GM12872 (cell line): ENCODE measurements at regions not wholly inside any gene's neighbourhood (a gene's known extent, or its start where the extent isn't known, plus 50 kb on each side); places are given as distances from the start of the nearest gene placed in this dataset.

Experiments
- CTCF ChIP-seq: IDR thresholded peaks from 3 replicates; pipeline ENCODE4 v1.5.1; 2011; ENCODE audit warnings: low read depth, mild to moderate bottlenecking, low read length, moderate library complexity; ENCODE audit not compliant: insufficient read depth

- no peak for TF ChIP-seq CTCF
Observed at GRCh38 chr16:55048745-55049144, 118.1 kb downstream of the IRX5 start.

DNA sequence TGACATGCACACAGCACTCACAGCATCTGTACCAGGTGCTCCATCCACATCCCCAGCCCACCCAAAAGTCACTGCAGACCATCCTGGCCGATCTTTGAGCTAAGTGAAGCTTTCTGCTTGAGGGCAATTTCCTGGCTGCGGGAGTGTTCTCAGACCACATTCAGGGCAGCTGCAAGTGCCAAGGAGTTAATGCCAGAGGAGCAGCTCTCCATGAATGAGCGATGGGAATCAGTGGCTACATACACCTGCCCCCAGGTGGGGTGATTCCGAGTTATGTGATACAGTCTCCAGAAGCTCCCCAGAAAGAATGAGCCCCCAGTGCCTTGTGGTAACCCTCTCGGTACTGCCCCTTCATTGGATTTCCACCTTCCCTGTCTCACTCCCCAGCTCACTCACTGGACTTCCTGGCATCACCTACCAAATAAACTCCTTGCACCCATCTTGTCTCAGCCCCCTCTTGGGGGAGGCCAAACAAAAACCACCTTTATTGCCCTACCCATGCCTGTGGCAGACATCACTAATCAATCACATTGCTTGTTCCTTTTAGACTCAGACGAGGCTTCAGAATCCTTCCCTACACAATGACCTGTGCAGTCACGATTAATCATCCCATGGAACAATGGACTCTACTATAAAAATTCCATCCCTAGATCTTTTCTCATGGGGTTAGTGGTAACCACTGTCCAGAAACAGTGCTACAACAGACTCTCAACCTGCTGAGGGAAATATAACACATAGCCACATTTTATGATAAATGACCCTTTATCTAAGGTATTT is 121.1 kb downstream of the IRX5 start:
- no peak for TF ChIP-seq CTCF

DNA sequence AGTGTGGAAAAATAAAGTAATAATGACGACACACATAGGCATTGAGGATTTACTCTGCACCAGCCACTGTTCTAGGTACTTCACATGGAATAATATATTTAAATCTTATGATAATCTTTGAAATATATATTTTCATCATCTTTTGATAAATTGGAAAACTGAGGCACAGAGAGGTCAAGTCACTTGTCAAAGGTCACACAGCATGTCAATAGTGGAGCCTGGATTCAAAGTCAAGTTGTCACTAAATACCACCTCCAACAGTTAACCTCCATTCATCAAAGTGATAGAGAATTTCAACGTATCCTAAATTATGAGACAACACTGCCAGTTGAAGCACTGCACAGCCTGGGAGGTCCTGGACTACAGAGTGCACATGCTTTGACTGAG is 121.7 kb downstream of the IRX5 start:
- TF ChIP-seq CTCF = no peak

DNA sequence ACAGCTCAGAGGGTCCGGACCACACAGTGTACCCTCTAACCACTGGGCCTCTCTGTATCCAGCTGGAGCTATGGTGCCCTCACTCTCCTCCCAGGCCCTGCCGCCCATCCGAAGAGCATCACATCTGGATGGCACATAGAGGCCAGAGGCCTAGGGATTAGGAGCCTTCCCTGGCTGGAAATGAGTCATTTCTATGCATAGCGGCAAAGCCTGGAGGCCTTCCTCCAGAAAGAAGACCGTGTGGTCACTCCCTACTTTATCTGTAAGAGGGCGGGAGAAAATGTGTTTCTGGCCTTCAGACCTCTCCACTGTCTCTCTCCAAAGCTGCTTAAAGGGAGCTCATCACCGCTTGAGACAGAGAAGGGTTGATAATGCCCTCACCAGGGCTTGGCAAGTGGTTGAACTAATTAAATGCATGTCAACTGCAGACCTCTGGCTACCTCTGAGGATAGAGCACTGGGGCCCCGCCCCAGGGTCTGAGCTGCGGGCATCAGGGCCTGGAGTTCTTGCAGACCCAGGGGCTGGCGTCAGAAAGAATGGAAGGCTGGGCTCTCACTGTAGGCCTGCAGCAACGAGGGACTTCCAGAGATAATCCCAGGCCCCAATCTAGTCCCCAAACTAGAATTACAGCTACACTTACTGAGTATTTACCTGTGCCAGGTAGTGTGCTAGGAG is 122.2 kb downstream of the IRX5 start:
- TF ChIP-seq CTCF = no peak

GRCh38 chr16:55055262-55055661 is 124.6 kb downstream of the IRX5 start:
- TF ChIP-seq CTCF = no peak

DNA sequence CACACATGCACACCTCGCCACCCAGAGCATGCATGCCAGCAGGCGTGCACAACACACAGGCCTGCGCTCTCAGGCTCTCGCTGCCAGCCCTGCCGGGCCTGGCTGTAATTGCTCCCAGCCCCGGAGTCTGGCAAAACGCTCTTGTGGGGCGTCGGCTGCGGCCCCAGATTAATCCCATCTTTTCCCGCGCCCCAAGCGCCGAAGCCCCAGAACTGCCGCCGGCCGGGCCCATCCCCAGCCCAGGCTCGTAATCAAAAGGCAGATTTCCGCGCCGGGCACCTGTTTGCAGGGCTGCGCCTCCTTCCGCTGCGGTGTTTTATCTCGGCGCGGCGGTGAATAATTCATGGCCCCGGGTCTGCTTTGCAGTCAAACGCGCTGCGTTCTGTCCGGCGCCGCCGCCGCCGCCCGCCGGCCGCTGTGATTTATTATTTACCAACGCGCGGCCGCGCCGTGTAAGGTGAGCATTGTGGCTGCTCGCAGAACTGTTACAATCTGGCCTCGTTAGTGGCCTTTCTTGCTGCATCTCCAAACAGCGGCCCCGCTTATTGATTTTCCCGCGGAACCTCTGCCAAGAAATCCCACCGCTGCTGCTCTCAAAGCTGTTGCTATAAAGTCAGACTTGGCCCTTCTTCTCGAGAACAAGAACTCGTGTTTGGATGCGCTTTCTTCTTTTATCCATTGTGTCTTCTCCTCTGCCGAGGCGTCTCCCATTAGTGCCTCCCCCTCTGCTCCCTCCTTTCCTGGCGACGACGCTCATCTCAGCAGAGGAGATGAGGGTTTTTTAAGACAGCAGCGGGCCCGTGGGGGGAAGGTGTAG is 126.1 kb downstream of the IRX5 start:
- no peak for TF ChIP-seq CTCF

- TF ChIP-seq CTCF = no peak
Observed at GRCh38 chr16:55057866-55058265, 127.2 kb downstream of the IRX5 start.
